RWPE1 (cell line): ENCODE measurements at regions not wholly inside any gene's neighbourhood (a gene's known extent, or its start where the extent isn't known, plus 50 kb on each side); places are given as distances from the start of the nearest gene placed in this dataset.

ENCODE experiments used
- CTCF ChIA-PET: fragments of 350-600 bp; sonication (Branson Sonifier 250); formaldehyde crosslinking; extraction: SDS; loops from one replicate; lab custom pipeline; 2021; lab: Yijun Ruan, JAX
- POLR2A ChIA-PET: fragments of 400-600 bp; formaldehyde crosslinking; extraction: SDS; loops from one replicate; lab custom pipeline; 2020; ENCODE audit warnings: antibody characterized with exemption; ENCODE audit not compliant: low non-redundant PET; lab: Yijun Ruan, JAX
- DNase-seq: peaks from one replicate; pipeline ENCODE4 v3.0.0; 2012; ENCODE audit warnings: low spot score
- H3K27ac ChIP-seq: fragments of 450-650 bp; 2 replicates; pipeline ENCODE4 v1.5.1; 2017
- TF ChIP-seq, protein P1 (sequence below): fragments of 450-650 bp; conservative IDR thresholded peaks from 2 replicates; pipeline ENCODE4 v1.5.1; 2017; ENCODE audit warnings: low read depth, mild to moderate bottlenecking

DNA sequence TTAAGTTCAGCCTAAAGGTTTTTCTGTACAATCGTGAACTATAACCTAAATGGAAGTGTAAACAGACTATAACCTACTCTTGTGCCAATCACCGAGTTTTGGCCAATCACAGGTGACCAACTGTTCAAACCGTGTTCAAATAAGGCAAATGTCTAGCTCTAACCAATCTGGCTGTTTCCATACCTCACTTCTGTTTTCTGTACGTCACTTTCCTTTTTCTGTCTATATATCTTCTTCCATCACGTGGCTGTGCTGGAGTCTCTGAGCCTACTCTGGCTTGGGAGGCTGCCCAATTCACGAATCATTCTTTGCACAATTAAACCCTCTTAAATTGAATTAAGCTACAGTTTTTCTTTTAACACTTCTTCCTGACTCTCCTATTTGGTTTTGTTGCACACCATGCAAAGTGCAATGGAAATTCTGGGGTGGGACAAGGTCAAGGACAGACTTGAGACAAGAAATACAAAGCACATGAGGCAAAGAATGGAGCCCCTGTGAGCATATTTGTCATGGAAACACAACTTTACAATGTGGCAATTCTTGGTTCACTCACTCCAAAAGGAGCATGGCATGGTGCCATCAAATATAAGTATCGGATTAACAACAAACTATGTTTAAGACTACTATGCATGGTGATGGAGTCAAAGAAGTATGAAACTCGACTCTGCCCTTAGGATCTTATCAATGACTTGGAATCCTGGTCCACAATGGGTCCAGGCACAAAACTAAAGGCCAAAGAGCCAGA, 115.7 kb upstream of the FAM9B start:
- TF ChIP-seq, protein P1, sequence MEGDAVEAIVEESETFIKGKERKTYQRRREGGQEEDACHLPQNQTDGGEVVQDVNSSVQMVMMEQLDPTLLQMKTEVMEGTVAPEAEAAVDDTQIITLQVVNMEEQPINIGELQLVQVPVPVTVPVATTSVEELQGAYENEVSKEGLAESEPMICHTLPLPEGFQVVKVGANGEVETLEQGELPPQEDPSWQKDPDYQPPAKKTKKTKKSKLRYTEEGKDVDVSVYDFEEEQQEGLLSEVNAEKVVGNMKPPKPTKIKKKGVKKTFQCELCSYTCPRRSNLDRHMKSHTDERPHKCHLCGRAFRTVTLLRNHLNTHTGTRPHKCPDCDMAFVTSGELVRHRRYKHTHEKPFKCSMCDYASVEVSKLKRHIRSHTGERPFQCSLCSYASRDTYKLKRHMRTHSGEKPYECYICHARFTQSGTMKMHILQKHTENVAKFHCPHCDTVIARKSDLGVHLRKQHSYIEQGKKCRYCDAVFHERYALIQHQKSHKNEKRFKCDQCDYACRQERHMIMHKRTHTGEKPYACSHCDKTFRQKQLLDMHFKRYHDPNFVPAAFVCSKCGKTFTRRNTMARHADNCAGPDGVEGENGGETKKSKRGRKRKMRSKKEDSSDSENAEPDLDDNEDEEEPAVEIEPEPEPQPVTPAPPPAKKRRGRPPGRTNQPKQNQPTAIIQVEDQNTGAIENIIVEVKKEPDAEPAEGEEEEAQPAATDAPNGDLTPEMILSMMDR, result no peak
- no peak overlapping the region for H3K27ac ChIP-seq
- no peak for DNase-seq
- ChIA-PET POLR2A (no interaction called here), CTCF (no interaction called here)

DNA sequence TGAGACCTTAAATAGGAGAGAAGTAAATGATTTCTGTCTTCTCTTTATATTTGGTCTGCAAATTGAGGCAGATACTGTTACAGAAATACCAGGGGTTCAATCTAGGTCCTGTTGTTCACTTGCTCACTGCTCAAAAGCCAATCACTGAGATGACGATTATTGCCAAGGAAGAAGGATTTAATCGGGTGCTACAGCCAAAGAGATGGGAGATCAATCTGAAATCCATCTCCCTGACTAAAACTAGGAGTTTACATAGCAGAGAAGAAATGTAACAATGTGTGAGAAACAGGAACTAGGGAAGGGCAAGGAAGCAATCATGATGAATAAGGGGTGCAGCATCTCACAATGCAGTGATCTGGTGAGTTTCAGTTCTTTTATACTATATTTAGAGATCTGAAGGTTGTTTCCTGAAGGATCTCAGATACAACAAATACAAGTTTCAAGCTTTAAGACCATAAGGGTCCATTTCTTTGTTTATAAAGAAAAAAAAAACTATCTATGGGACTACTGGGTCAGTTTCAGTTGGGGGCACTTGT, 117.9 kb upstream of the FAM9B start:
- POLR2A ChIA-PET, result no interaction called here
- TF ChIP-seq, protein P1, result no peak
- CTCF ChIA-PET, result no interaction called here
- DNase-seq, result no peak
- no peak overlapping the region for H3K27ac ChIP-seq

DNA sequence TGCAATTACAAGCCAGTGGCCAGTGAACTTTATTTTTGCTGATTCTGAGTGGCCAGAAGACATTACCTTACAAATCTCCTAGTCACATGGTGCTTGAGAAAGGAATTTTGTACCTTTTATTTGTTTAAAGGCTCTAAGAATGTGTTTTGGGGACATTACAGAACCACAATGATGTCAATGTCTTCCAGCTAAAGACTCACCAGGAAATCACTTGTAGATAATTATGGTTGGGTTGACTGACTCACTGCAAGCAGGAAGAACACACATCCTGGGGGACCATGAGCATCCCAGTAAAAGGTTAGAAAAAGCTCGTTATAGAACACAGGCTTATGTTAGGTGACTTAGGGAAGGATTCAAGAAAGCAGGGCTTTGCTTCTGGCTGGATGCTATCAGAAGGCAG, 119.4 kb upstream of the FAM9B start:
- TF ChIP-seq, protein P1, result no peak
- no peak for DNase-seq
- H3K27ac ChIP-seq, result no peak overlapping the region
- ChIA-PET CTCF (interaction anchor here (0.6 kb wide), 1 partner anchor 1969 kb away, joined by 4 read pairs; no protein-coding TSS in a partner anchor), POLR2A (no interaction called here)

DNA sequence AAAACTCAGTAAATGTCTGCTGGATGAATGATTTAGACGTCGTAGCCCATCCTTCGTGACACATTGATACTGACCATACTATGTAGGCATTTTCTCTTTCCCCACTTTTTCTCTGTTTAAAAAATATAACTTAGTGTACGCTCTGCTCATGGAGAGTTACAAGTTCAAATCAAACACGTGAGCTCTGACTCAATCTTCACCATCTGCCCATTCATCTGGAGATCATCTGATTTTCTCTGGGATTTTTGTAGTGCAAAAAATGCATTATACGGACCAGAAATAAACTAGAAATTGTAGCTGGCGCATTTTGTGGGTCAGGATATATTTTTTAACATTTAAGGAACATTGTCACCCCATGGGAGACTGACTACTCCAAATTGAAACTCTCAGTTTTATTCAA, 124.7 kb upstream of the FAM9B start:
- H3K27ac ChIP-seq, result no peak overlapping the region
- CTCF ChIA-PET, result no interaction called here
- POLR2A ChIA-PET, result no interaction called here
- no peak for DNase-seq
- TF ChIP-seq, protein P1, result no peak

DNA sequence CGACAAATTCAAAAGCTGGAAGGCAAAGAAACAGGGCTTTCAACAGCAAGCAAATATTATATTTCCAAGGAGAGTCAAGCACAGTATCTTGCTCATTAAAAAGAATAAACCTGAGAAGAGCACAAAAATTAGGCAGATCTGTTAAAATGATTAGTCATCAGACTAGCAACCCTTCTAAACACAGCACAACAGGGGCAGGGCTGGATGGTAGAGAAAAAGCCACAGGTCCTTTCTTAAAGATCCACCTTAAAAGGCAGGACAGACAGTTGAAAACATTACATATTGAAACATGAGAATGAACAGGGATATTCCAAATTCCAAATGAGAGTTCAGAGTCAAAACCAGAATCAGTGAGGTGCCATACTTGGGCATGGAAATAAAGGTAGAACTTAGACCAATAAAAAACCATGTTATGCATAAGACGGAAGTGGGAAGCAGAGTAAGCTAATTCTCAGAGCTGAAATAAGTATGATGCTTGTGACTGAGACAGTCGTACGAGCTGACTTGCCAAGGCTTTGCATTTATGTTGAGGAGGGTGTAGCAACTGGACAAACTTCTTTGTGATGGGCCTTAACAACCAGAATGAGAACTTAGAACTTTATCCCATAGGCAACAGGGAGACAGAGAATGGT, 126.9 kb upstream of the FAM9B start:
- H3K27ac ChIP-seq, result no peak overlapping the region
- TF ChIP-seq, protein P1, result no peak
- ChIA-PET POLR2A (no interaction called here), CTCF (no interaction called here)
- no peak for DNase-seq

DNA sequence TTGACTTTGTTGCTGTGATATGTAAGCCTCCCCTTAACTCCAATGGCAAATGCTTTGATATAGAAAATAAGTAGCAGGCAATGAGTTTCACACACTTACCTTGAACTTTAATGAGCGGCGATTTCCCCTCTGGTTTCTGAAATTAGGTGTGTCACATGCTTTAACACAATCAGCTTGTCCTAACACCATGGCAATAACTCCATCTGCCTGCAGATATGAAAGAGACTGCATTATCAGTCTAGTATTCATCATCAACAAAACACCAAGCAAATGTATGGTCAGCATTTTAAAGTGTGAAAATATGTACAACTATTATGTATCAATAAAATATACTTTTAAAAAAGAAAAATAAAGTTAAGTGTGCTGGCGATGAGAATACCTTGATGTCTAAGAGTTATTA, 128.8 kb upstream of the FAM9B start:
- ChIA-PET POLR2A (no interaction called here), CTCF (no interaction called here)
- no peak for DNase-seq
- no peak overlapping the region for H3K27ac ChIP-seq
- TF ChIP-seq, protein P1, result no peak
